Smooth muscle cell (in vitro differentiated cells): ENCODE measurements at regions not wholly inside any gene's neighbourhood (a gene's known extent, or its start where the extent isn't known, plus 50 kb on each side); places are given as distances from the start of the nearest gene placed in this dataset.

ENCODE experiments used
- DNase-seq: peaks from one replicate; lab custom pipeline; 2025; ENCODE audit not compliant: unreplicated experiment; lab: John Stamatoyannopoulos, UW
- H2AFZ ChIP-seq: fragments of 200-600 bp; sonication (generic); 2 replicates; pipeline ENCODE4 v1.6.0; 2016; ENCODE audit warnings: antibody characterized with exemption, low read depth, mild to moderate bottlenecking
- H3F3A ChIP-seq: fragments of 200-600 bp; sonication (generic); 2 replicates; pipeline ENCODE4 v1.6.0; 2017; ENCODE audit warnings: antibody characterized with exemption, low read depth
- H3K27ac ChIP-seq: fragments of 200-600 bp; sonication (generic); 2 replicates; pipeline ENCODE4 v1.5.1; 2016; ENCODE audit warnings: low read depth, mild to moderate bottlenecking
- H3K27me3 ChIP-seq: fragments of 200-600 bp; sonication (generic); 2 replicates; pipeline ENCODE4 v1.6.1; 2016; ENCODE audit warnings: low read depth, mild to moderate bottlenecking
- H3K36me3 ChIP-seq: fragments of 200-600 bp; sonication (generic); 2 replicates; pipeline ENCODE4 v1.5.1; 2016; ENCODE audit warnings: low read depth
- H3K4me1 ChIP-seq: fragments of 200-600 bp; sonication (generic); 2 replicates; pipeline ENCODE4 v1.5.1; 2016; ENCODE audit warnings: low read depth
- H3K4me2 ChIP-seq: fragments of 200-600 bp; sonication (generic); 2 replicates; pipeline ENCODE4 v1.6.0; 2016; ENCODE audit warnings: mild to moderate bottlenecking
- H3K4me3 ChIP-seq: fragments of 200-600 bp; sonication (generic); 2 replicates; pipeline ENCODE4 v1.5.1; 2016; ENCODE audit warnings: mild to moderate bottlenecking
- H3K79me2 ChIP-seq: fragments of 200-600 bp; sonication (generic); 2 replicates; pipeline ENCODE4 v1.6.0; 2016; ENCODE audit warnings: low read depth, mild to moderate bottlenecking
- H3K9ac ChIP-seq: fragments of 200-600 bp; sonication (generic); 2 replicates; pipeline ENCODE4 v1.6.0; 2016; ENCODE audit warnings: low read depth
- H3K9me3 ChIP-seq: fragments of 200-600 bp; sonication (generic); replicated peaks from 2 replicates; pipeline ENCODE4 v1.5.1; 2016; ENCODE audit warnings: low read depth
- H4K20me1 ChIP-seq: fragments of 200-600 bp; sonication (generic); 2 replicates; pipeline ENCODE4 v1.6.0; 2016; ENCODE audit warnings: low read depth
- CTCF ChIP-seq: fragments of 200-600 bp; sonication (generic); IDR thresholded peaks from 2 replicates; pipeline ENCODE4 v1.5.1; 2017; ENCODE audit warnings: borderline replicate concordance, mild to moderate bottlenecking, antibody characterized with exemption; ENCODE audit not compliant: insufficient read depth, poor library complexity, severe bottlenecking
- WGBS: methylation state at CpG from one replicate; pipeline ENCODE4 v1.1.7; 2016; ENCODE audit warnings: low lambda C conversion rate; 5-methylcytosine and 5-hydroxymethylcytosine counted together

DNA sequence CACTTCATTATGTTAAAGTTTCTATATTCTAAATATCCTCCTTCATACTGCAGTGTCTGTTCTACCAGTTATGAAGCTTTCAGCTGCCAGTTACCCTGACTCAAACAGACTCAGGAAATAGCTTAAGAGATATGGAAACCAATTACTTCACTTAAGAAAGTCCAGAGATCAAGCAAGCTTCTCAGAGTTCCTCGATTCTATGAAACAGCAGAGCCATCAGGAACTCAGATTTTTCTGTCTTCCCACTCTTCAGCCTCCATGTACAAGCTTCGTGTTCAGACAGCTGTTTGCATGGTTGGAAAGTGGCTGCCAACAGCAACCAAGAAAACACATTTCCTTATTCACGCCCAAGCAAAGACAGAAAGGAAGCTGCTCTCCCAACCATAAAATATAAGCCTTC lies 216.1 kb downstream of the ACTL7B start:
- Histone ChIP-seq H2AFZ (peak overlapping the region; percentile 47), H3K36me3 (no peaks in the 10 kb centered on the region), H3K27me3 (no peaks in the 10 kb centered on the region), H3K4me1 (peaks cover 41% of the 10 kb centered on the region), H3K79me2 (no peaks in the 10 kb centered on the region), H3F3A (peaks cover 12% of the 10 kb centered on the region), H3K9ac (peak overlapping the region; percentile 61), H3K9me3 (no peaks in the 10 kb centered on the region), H3K4me3 (no peak overlapping the region), H4K20me1 (no peaks in the 10 kb centered on the region), H3K27ac (peak overlapping the region; percentile 86), H3K4me2 (peak overlapping the region; percentile 79)
- no peak for TF ChIP-seq CTCF
- 28% methylated on average over 3 of the region's 3 CpGs for WGBS
- DNase-seq: no peak

DNA sequence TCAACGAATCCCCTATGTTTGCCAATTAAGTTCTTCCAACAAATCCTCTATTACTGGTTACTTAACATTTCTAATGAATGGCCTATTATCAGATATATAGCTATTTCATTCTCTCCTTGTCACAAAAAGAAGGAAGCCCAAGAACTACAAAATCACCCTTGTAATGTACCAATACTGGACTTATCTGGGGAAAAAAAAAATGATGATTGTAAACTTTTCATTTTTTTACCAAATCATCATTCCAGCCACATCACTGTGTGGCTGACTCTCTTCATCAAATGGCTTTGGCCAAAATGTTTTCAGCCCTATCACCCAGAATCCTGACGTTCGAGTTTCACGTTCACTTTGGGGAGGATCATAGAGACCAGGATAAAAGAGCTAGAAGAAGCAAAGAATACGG lies 216.7 kb downstream of the ACTL7B start:
- Histone ChIP-seq H3K27me3 (no peaks in the 10 kb centered on the region), H4K20me1 (no peaks in the 10 kb centered on the region), H3K4me1 (peaks cover 47% of the 10 kb centered on the region), H3K4me3 (no peak overlapping the region), H3K36me3 (no peaks in the 10 kb centered on the region), H3K9ac (peak overlapping the region; percentile 61), H3K27ac (peak overlapping the region; percentile 86), H3F3A (peaks cover 14% of the 10 kb centered on the region), H3K4me2 (peak overlapping the region; percentile 79), H2AFZ (peak overlapping the region; percentile 47), H3K9me3 (no peaks in the 10 kb centered on the region), H3K79me2 (no peaks in the 10 kb centered on the region)
- no peak for DNase-seq
- 74% methylated on average over 5 of the region's 5 CpGs for WGBS
- no peak for TF ChIP-seq CTCF

- H3F3A ChIP-seq: peaks cover 16% of the 10 kb centered on the region
- H3K9ac ChIP-seq: no peak overlapping the region
- TF ChIP-seq CTCF: no peak
- peak overlapping the region; percentile 4 for H2AFZ ChIP-seq
- no peak overlapping the region for H3K4me2 ChIP-seq
- no peak overlapping the region for H3K4me3 ChIP-seq
- H3K27ac ChIP-seq: no peak overlapping the region
- no peaks in the 10 kb centered on the region for H3K27me3 ChIP-seq
- H3K36me3 ChIP-seq: no peaks in the 10 kb centered on the region
- 38% methylated on average over 6 of the region's 6 CpGs for WGBS
- peaks cover 49% of the 10 kb centered on the region for H3K4me1 ChIP-seq
- H3K79me2 ChIP-seq: no peaks in the 10 kb centered on the region
- H3K9me3 ChIP-seq: no peaks in the 10 kb centered on the region
- no peaks in the 10 kb centered on the region for H4K20me1 ChIP-seq
- DNase-seq: no peak
Measured at GRCh38 chr9:108637340-108637739, 218.4 kb downstream of the ACTL7B start.

DNA sequence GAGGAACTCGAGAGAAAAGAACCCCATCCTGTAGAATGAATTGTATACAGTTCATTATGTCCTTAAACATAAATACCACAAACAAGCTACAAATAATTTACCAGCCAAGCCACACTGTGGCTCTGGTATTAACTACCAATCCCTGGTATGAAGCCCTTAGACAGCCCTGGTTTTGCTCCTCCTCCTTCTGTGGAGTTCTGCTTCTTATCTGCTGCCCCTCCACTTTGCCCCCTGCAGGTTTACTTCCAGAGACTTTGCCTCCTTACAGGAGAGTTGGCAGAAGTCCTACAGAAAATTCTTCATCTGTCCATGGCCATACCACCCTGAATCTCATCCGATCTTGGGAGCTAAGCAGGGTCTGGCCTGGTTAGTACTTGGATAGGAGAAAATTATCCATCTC lies 219.8 kb downstream of the ACTL7B start:
- H3F3A ChIP-seq: peaks cover 15% of the 10 kb centered on the region
- peak overlapping the region; percentile 37 for H3K4me2 ChIP-seq
- no peaks in the 10 kb centered on the region for H3K27me3 ChIP-seq
- no peaks in the 10 kb centered on the region for H3K36me3 ChIP-seq
- H3K27ac ChIP-seq: peak overlapping the region; percentile 75
- no peak overlapping the region for H3K4me3 ChIP-seq
- H2AFZ ChIP-seq: no peak overlapping the region
- no peak for TF ChIP-seq CTCF
- H3K9ac ChIP-seq: no peak overlapping the region
- H3K9me3 ChIP-seq: no peaks in the 10 kb centered on the region
- H3K79me2 ChIP-seq: no peaks in the 10 kb centered on the region
- WGBS: 41% methylated on average over 2 of the region's 2 CpGs
- no peaks in the 10 kb centered on the region for H4K20me1 ChIP-seq
- DNase-seq: no peak
- peaks cover 49% of the 10 kb centered on the region for H3K4me1 ChIP-seq
